Lower lobe of right lung (tissue), 2 donors: ENCODE measurements at regions not wholly inside any gene's neighbourhood (a gene's known extent, or its start where the extent isn't known, plus 50 kb on each side); places are given as distances from the start of the nearest gene placed in this dataset.
A peak's percentile ranks its signal among the peaks of the same experiment; 100 is the strongest.
"Not testable (repeated sequence)": the region's sequence is repeated elsewhere in the genome, so short reads cannot be mapped to it uniquely, and the experiment has no call there.

Experiments used
- ATAC-seq, 2 donors: fragments of 200-7000 bp; cut with Tn5 transposase; one replicate each; pipeline ENCODE4 v1.9.1; 2020 to 2022; ENCODE audit warnings: mild to moderate bottlenecking in 2 of 2, moderate library complexity in 2 of 2
- DNase-seq: peaks from one replicate; pipeline ENCODE4 v3.0.0-alpha.2; 2020
- H3K27ac ChIP-seq: fragments of 200-600 bp; one replicate; pipeline ENCODE4 v1.8.0; 2022
- H3K27me3 ChIP-seq: fragments of 200-600 bp; one replicate; pipeline ENCODE4 v1.8.0; 2022; ENCODE audit warnings: low read depth
- H3K36me3 ChIP-seq: fragments of 200-600 bp; one replicate; pipeline ENCODE4 v1.8.0; 2022; ENCODE audit warnings: mild to moderate bottlenecking
- H3K4me1 ChIP-seq: fragments of 200-600 bp; one replicate; pipeline ENCODE4 v1.8.0; 2022
- H3K4me3 ChIP-seq: fragments of 200-600 bp; one replicate; pipeline ENCODE4 v1.8.0; 2022; ENCODE audit warnings: mild to moderate bottlenecking
- H3K9me3 ChIP-seq: fragments of 200-600 bp; one replicate; pipeline ENCODE4 v1.8.0; 2022
- intact Hi-C: fragments of 100-400 bp; cut with DNase I; formaldehyde crosslinking; loops from one replicate; pipeline ENCODE4 v1.11.0; 2022
- TF ChIP-seq, protein P1 (sequence below): fragments of 200-600 bp; IDR thresholded peaks from one replicate; pipeline ENCODE4 v1.8.0; 2022; ENCODE audit warnings: antibody characterized with exemption, mild to moderate bottlenecking
- donor health status: DM: no; HTN: yes; CAD: no; lungs with severe emphysema.

DNA sequence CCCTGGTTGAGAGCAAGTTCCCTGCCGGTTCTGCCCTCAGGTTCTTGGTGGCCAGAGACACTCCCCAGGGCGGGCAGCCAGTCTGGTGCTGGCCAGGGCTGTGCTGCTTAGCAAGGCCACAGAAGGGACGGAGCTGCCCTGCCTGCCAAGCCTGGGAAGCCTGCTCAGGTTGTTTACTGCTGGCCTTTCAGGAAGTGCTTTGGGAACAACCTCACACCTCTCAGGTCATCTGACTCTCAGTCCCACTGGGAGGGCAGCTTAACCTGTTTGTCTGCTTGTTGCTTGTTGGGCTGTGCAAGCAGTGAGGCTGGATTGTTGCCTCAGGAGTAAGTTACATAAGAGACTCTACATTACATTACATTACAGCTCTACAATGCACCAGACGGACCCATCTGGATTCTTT, 75.8 kb upstream of the AFDN start:
- peak; percentile 97 to 99 for ATAC-seq
- intact Hi-C loops = no loop called here
- Histone ChIP-seq H3K4me3 (no peak overlapping the region), H3K27me3 (no peaks in the 10 kb centered on the region), H3K4me1 (peaks cover 17% of the 10 kb centered on the region), H3K9me3 (no peaks in the 10 kb centered on the region), H3K27ac (peak overlapping the region; percentile 75), H3K36me3 (no peaks in the 10 kb centered on the region)
- TF ChIP-seq, protein P1, sequence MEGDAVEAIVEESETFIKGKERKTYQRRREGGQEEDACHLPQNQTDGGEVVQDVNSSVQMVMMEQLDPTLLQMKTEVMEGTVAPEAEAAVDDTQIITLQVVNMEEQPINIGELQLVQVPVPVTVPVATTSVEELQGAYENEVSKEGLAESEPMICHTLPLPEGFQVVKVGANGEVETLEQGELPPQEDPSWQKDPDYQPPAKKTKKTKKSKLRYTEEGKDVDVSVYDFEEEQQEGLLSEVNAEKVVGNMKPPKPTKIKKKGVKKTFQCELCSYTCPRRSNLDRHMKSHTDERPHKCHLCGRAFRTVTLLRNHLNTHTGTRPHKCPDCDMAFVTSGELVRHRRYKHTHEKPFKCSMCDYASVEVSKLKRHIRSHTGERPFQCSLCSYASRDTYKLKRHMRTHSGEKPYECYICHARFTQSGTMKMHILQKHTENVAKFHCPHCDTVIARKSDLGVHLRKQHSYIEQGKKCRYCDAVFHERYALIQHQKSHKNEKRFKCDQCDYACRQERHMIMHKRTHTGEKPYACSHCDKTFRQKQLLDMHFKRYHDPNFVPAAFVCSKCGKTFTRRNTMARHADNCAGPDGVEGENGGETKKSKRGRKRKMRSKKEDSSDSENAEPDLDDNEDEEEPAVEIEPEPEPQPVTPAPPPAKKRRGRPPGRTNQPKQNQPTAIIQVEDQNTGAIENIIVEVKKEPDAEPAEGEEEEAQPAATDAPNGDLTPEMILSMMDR = no peak
- DNase-seq = peak; percentile 88

DNA sequence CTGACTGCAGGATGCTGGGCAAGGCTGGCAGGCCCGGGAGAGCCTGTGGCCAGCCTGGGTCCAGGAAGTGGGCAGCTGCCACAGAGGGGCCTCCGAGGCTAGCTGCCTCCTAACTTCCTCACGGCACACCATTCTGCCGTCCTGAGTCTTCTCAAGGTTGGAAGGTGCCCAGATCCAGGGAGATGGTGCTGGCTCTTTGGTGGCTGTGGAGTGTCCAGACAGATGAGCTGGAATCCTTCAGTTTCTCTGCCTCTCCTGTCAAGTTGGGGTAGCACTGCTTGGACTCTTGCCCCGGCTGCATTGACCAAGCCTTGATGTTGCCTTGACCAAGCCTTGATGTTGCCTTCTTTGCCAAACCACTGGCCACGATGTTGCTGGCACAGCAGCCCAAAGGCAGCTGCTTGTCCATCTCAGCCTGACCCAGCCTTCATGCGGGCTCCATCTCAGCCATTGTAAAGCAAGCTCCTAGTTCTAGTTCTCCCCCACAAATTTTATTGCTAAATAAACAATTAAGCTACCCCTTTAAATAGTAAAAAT, 75.1 kb upstream of the AFDN start:
- ATAC-seq = peak in 1 of 2 donors; percentile 2
- DNase-seq = no peak
- intact Hi-C loops = no loop called here
- H3K4me3 ChIP-seq = no peak overlapping the region
- peaks cover 17% of the 10 kb centered on the region for H3K4me1 ChIP-seq
- TF ChIP-seq, protein P1 = no peak
- no peaks in the 10 kb centered on the region for H3K27me3 ChIP-seq
- no peaks in the 10 kb centered on the region for H3K9me3 ChIP-seq
- no peaks in the 10 kb centered on the region for H3K36me3 ChIP-seq
- H3K27ac ChIP-seq = peak overlapping the region; percentile 75

DNA sequence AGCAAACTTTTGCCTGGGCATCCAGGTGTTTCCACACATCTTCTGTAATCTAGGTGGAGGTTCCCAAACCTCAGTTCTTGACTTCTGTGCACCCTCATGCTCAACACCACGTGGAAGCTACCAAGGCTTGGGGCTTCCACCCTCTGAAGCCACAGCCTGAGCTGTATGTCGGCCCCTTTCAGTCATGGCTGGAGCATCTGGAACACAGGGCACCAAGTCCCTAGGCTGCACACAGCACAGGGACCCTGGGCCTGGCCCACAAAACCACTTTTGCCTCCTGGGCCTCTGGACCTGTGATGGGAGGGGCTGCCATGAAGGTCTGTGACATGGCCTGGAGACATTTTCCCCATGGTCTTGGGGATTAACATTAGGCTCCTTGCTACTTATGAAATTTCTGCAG, 73.4 kb upstream of the AFDN start:
- H3K4me1 ChIP-seq = peaks cover 17% of the 10 kb centered on the region
- H3K4me3 ChIP-seq, H3K36me3 ChIP-seq, DNase-seq, H3K9me3 ChIP-seq, H3K27me3 ChIP-seq, ATAC-seq, H3K27ac ChIP-seq, intact Hi-C loops: not testable (repeated sequence)

DNA sequence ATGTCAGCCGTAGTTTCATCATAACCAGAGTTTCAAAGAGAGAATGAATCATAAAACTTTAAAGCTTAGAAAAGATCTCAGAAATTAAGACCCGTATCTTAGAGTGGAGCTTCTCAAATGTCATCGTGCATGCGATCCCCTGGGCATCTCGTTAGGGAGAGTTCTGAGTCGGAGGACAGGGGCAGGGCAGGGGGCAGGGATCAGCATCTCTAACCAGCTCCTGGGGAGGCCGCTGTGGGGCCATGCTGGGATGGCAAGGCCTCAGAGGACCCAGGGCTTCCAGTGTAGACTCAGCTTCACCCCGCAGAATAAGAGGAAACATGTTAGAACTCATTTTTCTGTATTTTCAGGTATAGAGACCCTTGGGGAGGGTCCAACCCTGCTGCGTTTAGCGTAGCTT, 72.0 kb upstream of the AFDN start:
- Histone ChIP-seq H3K27me3 (no peaks in the 10 kb centered on the region), H3K4me3 (no peak overlapping the region), H3K36me3 (no peaks in the 10 kb centered on the region), H3K27ac (no peak overlapping the region), H3K4me1 (peaks cover 17% of the 10 kb centered on the region), H3K9me3 (no peaks in the 10 kb centered on the region)
- intact Hi-C loops = no loop called here
- no peak for ATAC-seq
- TF ChIP-seq, protein P1 = no peak
- DNase-seq = no peak

DNA sequence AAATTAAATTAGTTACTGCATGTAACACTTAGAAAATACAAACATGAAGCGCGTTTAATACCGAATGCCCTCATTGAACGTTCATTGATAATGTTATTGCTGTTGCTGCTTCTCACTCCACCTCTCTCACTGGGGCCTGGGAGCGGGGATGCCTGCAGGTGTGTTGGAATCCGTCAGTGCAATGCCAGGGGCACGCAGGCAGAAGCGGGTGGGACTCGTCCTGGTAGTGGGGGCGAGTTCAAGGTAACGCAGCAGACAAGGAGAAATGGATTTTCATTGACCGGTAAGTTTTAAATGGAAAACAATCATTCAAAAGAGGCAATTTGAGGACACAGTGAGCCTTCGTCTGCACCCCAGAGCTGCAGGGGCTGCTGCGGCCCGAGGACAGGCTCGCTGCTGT, 71.2 kb upstream of the AFDN start:
- no peaks in the 10 kb centered on the region for H3K27me3 ChIP-seq
- DNase-seq = no peak

GRCh38 chr6:167756597-167756996, 70.1 kb upstream of the AFDN start:
- peaks cover 23% of the 10 kb centered on the region for H3K4me1 ChIP-seq
- no peak overlapping the region for H3K27ac ChIP-seq
- TF ChIP-seq, protein P1 = no peak
- no peaks in the 10 kb centered on the region for H3K36me3 ChIP-seq
- H3K9me3 ChIP-seq = no peaks in the 10 kb centered on the region
- intact Hi-C loops = no loop called here
- no peaks in the 10 kb centered on the region for H3K27me3 ChIP-seq
- no peak overlapping the region for H3K4me3 ChIP-seq
- DNase-seq (no peak), ATAC-seq (no peak)

More for the DNA sequence above, 71.2 kb upstream of the AFDN start:
- H3K4me1 ChIP-seq = peaks cover 23% of the 10 kb centered on the region
- H3K27ac ChIP-seq = no peak overlapping the region
- intact Hi-C loops = no loop called here
- TF ChIP-seq, protein P1 = no peak
- no peaks in the 10 kb centered on the region for H3K9me3 ChIP-seq
- no peaks in the 10 kb centered on the region for H3K36me3 ChIP-seq
- H3K4me3 ChIP-seq = no peak overlapping the region
- no peak for ATAC-seq
